IMR-90 (cell line): ENCODE measurements at regions not wholly inside any gene's neighbourhood (a gene's known extent, or its start where the extent isn't known, plus 50 kb on each side); places are given as distances from the start of the nearest gene placed in this dataset.

Experiments used
- ATAC-seq: fragments of 200-7000 bp; cut with Tn5 transposase; 2 replicates; pipeline ENCODE4 v1.9.1; 2020; ENCODE audit warnings: low read depth, mild to moderate bottlenecking, moderate library complexity
- BruUV-seq: library from RNA; stranded (reverse); fragments of 400-500 nt; replicated peaks from 2 replicates; lab custom pipeline; 2021; lab: Mats Ljungman, UMichigan
- CTCF ChIA-PET: fragments of 300-600 bp; formaldehyde crosslinking; extraction: SDS; loops from one replicate; lab custom pipeline; 2021; ENCODE audit warnings: antibody characterized with exemption; lab: Yijun Ruan, JAX
- POLR2A ChIA-PET: fragments of 300-600 bp; sonication (Branson Sonifier 250); formaldehyde crosslinking; loops from one replicate; lab custom pipeline; 2022; ENCODE audit warnings: antibody characterized with exemption; ENCODE audit not compliant: unreplicated experiment; lab: Charles Lee
- DNase-seq: peaks from one replicate; pipeline ENCODE4 v3.0.0; 2013
- H2AFZ ChIP-seq: replicated peaks from 2 replicates; pipeline ENCODE3; 2013; ENCODE audit warnings: low read length, mild to moderate bottlenecking; ENCODE audit not compliant: poor library complexity
- H2AK5ac ChIP-seq: 2 replicates; pipeline ENCODE4 v1.6.1; 2013; ENCODE audit warnings: low read depth, low read length, inconsistent platforms
- H2AK9ac ChIP-seq: replicated peaks from 2 replicates; pipeline ENCODE3; 2013; ENCODE audit warnings: mild to moderate bottlenecking, low read depth, low read length, moderate library complexity; ENCODE audit not compliant: poor library complexity
- H2BK120ac ChIP-seq: 2 replicates; pipeline ENCODE4 v1.6.1; 2013; ENCODE audit warnings: low read depth, low read length, inconsistent platforms
- H2BK15ac ChIP-seq: 3 replicates; pipeline ENCODE4 v1.6.1; 2013; ENCODE audit warnings: low read depth, low read length, inconsistent platforms
- H2BK20ac ChIP-seq: 2 replicates; pipeline ENCODE4 v1.6.1; 2013; ENCODE audit warnings: low read depth, mild to moderate bottlenecking, inconsistent platforms, low read length, moderate library complexity
- H2BK5ac ChIP-seq: 2 replicates; pipeline ENCODE4 v1.6.1; 2013; ENCODE audit warnings: mild to moderate bottlenecking, low read depth, low read length, inconsistent platforms; ENCODE audit not compliant: poor library complexity, severe bottlenecking
- H3K14ac ChIP-seq: replicated peaks from 2 replicates; pipeline ENCODE4 v1.6.1; 2013; ENCODE audit warnings: low read depth, low read length, inconsistent platforms
- H3K18ac ChIP-seq: 2 replicates; pipeline ENCODE4 v1.6.1; 2013; ENCODE audit warnings: low read depth, low read length, control low read depth
- H3K23ac ChIP-seq: 2 replicates; pipeline ENCODE4 v1.6.1; 2013; ENCODE audit warnings: low read depth, low read length, inconsistent platforms
- H3K27ac ChIP-seq: 2 replicates; pipeline ENCODE4 v1.5.1; 2013; ENCODE audit warnings: mild to moderate bottlenecking, control low read depth, low read length; ENCODE audit not compliant: insufficient read depth
- H3K27me3 ChIP-seq: 2 replicates; pipeline ENCODE4 v1.6.1; 2013; ENCODE audit warnings: low read length; ENCODE audit not compliant: control insufficient read depth, insufficient read depth
- H3K36me3 ChIP-seq: 2 replicates; pipeline ENCODE4 v1.6.1; 2013; ENCODE audit warnings: low read length, mixed read lengths; ENCODE audit not compliant: control insufficient read depth, insufficient read depth
- H3K4ac ChIP-seq: 2 replicates; pipeline ENCODE4 v1.6.1; 2013; ENCODE audit warnings: low read depth, low read length, inconsistent platforms
- H3K4me1 ChIP-seq: 2 replicates; pipeline ENCODE4 v1.6.1; 2013; ENCODE audit warnings: low read length, mixed read lengths; ENCODE audit not compliant: control insufficient read depth, insufficient read depth
- H3K4me2 ChIP-seq: 2 replicates; pipeline ENCODE4 v1.6.1; 2013; ENCODE audit warnings: low read depth, mild to moderate bottlenecking, control low read depth, low read length, moderate library complexity
- H3K4me3 ChIP-seq: 2 replicates; pipeline ENCODE4 v1.5.1; 2013; ENCODE audit warnings: low read depth, mild to moderate bottlenecking, control low read depth, low read length, moderate library complexity; ENCODE audit not compliant: insufficient read depth
- H3K56ac ChIP-seq: 2 replicates; pipeline ENCODE4 v1.6.1; 2013; ENCODE audit warnings: low read length, inconsistent platforms; ENCODE audit not compliant: insufficient read depth; ENCODE audit errors: extremely low read depth
- H3K79me1 ChIP-seq, 2 experiments: 2 replicates each; pipeline ENCODE4 v1.6.1; 2013; ENCODE audit warnings: low read length in 2 of 2, inconsistent platforms in 1 of 2, low read depth in 1 of 2
- H3K9ac ChIP-seq: 2 replicates; pipeline ENCODE4 v1.6.1; 2013; ENCODE audit warnings: low read depth, low read length, control low read depth
- H3K9me1 ChIP-seq: 2 replicates; pipeline ENCODE4 v1.6.1; 2013; ENCODE audit warnings: low read length, inconsistent platforms; ENCODE audit not compliant: insufficient read depth
- H3K9me3 ChIP-seq: 2 replicates; pipeline ENCODE4 v1.6.1; 2013; ENCODE audit warnings: low read length; ENCODE audit not compliant: control insufficient read depth, insufficient read depth
- H4K20me1 ChIP-seq: 2 replicates; pipeline ENCODE4 v1.6.1; 2013; ENCODE audit warnings: low read length, inconsistent platforms; ENCODE audit not compliant: insufficient read depth
- H4K5ac ChIP-seq: 2 replicates; pipeline ENCODE4 v1.6.1; 2013; ENCODE audit warnings: mild to moderate bottlenecking, low read depth, low read length, control low read depth
- H4K8ac ChIP-seq, 2 experiments: 2 replicates each; pipeline ENCODE4 v1.6.1; 2013; ENCODE audit warnings: low read depth in 2 of 2, low read length in 2 of 2, control low read depth in 1 of 2, inconsistent platforms in 1 of 2
- H4K91ac ChIP-seq: 2 replicates; pipeline ENCODE4 v1.6.1; 2013; ENCODE audit warnings: low read depth, low read length, inconsistent platforms; ENCODE audit not compliant: insufficient read depth
- BHLHE40 ChIP-seq: fragments of 150-350 bp; IDR thresholded peaks from 2 replicates; pipeline ENCODE4 v1.6.1; 2016; ENCODE audit warnings: mild to moderate bottlenecking, low read depth, low read length
- CEBPB ChIP-seq: IDR thresholded peaks from 2 replicates; pipeline ENCODE4 v1.6.1; 2012; ENCODE audit warnings: low read depth, low read length, improper control_type of control experiment
- CHD1 ChIP-seq: IDR thresholded peaks from 2 replicates; pipeline ENCODE4 v1.6.1; 2012; ENCODE audit warnings: low read depth, low read length, improper control_type of control experiment
- CTCF ChIP-seq: conservative IDR thresholded peaks from 2 replicates; pipeline ENCODE4 v1.5.1; 2012; ENCODE audit warnings: mild to moderate bottlenecking, low read depth, low read length, improper control_type of control experiment
- FOS ChIP-seq: fragments of 150-350 bp; IDR thresholded peaks from 2 replicates; pipeline ENCODE4 v1.6.1; 2016; ENCODE audit warnings: low read depth, low read length
- MAFK ChIP-seq: IDR thresholded peaks from 2 replicates; pipeline ENCODE4 v1.6.1; 2012; ENCODE audit warnings: low read depth, low read length, improper control_type of control experiment
- MAZ ChIP-seq: IDR thresholded peaks from 2 replicates; pipeline ENCODE4 v1.6.1; 2012; ENCODE audit warnings: low read depth, mild to moderate bottlenecking, low read length, improper control_type of control experiment, moderate library complexity, borderline replicate concordance
- MXI1 ChIP-seq: IDR thresholded peaks from 2 replicates; pipeline ENCODE4 v1.6.1; 2012; ENCODE audit warnings: low read depth, mild to moderate bottlenecking, low read length, moderate library complexity, borderline replicate concordance
- NFE2L2 ChIP-seq: fragments of 150-350 bp; IDR thresholded peaks from 2 replicates; pipeline ENCODE4 v1.6.1; 2016; ENCODE audit warnings: low read depth, mild to moderate bottlenecking, low read length
- POLR2A ChIP-seq: IDR thresholded peaks from 2 replicates; pipeline ENCODE4 v1.6.1; 2012; ENCODE audit warnings: mild to moderate bottlenecking, low read depth, low read length
- RAD21 ChIP-seq: IDR thresholded peaks from 2 replicates; pipeline ENCODE4 v1.6.1; 2012; ENCODE audit warnings: low read length, improper control_type of control experiment
- RCOR1 ChIP-seq: IDR thresholded peaks from 2 replicates; pipeline ENCODE4 v1.6.1; 2012; ENCODE audit warnings: mild to moderate bottlenecking, low read length, improper control_type of control experiment; ENCODE audit not compliant: insufficient replicate concordance
- RFX5 ChIP-seq: IDR thresholded peaks from 2 replicates; pipeline ENCODE4 v1.8.0; 2012; ENCODE audit warnings: low read depth, mild to moderate bottlenecking, low read length, moderate library complexity
- SMC3 ChIP-seq: fragments of 150-350 bp; IDR thresholded peaks from 2 replicates; pipeline ENCODE4 v1.6.1; 2016; ENCODE audit warnings: low read depth, mild to moderate bottlenecking, antibody characterized with exemption, low read length, moderate library complexity
- USF2 ChIP-seq: fragments of 150-350 bp; IDR thresholded peaks from 2 replicates; pipeline ENCODE4 v1.6.1; 2017; ENCODE audit warnings: mild to moderate bottlenecking, antibody characterized with exemption, low read length, low read depth
- WGBS, 2 experiments: methylation state at CpG; one replicate each; pipeline versions ENCODE4 v1.1.5 to v1.1.7; 2013; ENCODE audit warnings: missing lambda C conversion rate in 2 of 2; ENCODE audit not compliant: insufficient read length in 1 of 2; ENCODE audit errors: extremely low coverage in 2 of 2; 5-methylcytosine and 5-hydroxymethylcytosine counted together
- dilution Hi-C: fragments of 300-500 bp; cut with HindIII; formaldehyde crosslinking; loops from one replicate; pipeline ENCODE4 v1.14.3; 2018; ENCODE audit warnings: low sequenced_read_pairs; ENCODE audit not compliant: unreplicated experiment
- in situ Hi-C: fragments of 300-500 bp; cut with MboI; formaldehyde crosslinking; loops from 3 replicates; pipeline ENCODE4 v1.14.3; 2019; ENCODE audit warnings: low sequenced_read_pairs, inconsistent platforms, mixed read lengths
- intact Hi-C: fragments of 100-400 bp; cut with micrococcal nuclease; formaldehyde crosslinking; loops from 2 replicates; pipeline ENCODE4 v1.10.0; 2022

GRCh38 chr13:40235160-40235796 is 431.2 kb downstream of the FOXO1 start:
- Histone ChIP-seq H3K4ac (no peak overlapping the region), H3K18ac (no peak overlapping the region), H2BK5ac (no peak overlapping the region), H2AK5ac (no peak overlapping the region), H2AFZ (no peak overlapping the region), H3K56ac (no peak overlapping the region), H2BK20ac (no peak overlapping the region), H3K36me3 (no peaks in the 10 kb centered on the region), H3K9ac (no peak overlapping the region), H2BK120ac (no peak overlapping the region), H4K8ac (no peak overlapping the region), H3K27me3 (no peaks in the 10 kb centered on the region), H3K4me3 (no peak overlapping the region), H3K23ac (no peak overlapping the region), H3K14ac (no peak overlapping the region), H3K9me1 (no peaks in the 10 kb centered on the region), H4K20me1 (no peaks in the 10 kb centered on the region), H3K4me2 (no peak overlapping the region), H4K91ac (no peak overlapping the region), H3K79me1 (no peaks in the 10 kb centered on the region), H4K5ac (no peak overlapping the region), H3K27ac (no peak overlapping the region), H2AK9ac (no peak overlapping the region), H2BK15ac (no peak overlapping the region), H3K9me3 (no peaks in the 10 kb centered on the region; the same call in 1 of the 2 replicates), H3K4me1 (no peaks in the 10 kb centered on the region)
- BruUV-seq: no TSS peak
- WGBS, 2 experiments: no CpG with 5 or more reads among the region's 6 CpGs
- TF ChIP-seq NFE2L2: no peak
- TF ChIP-seq CHD1: no peak
- TF ChIP-seq USF2: no peak
- TF ChIP-seq MAFK: no peak
- TF ChIP-seq RCOR1: no peak
- no peak for TF ChIP-seq POLR2A
- no peak for TF ChIP-seq MAZ
- no peak for TF ChIP-seq CEBPB
- no peak for TF ChIP-seq SMC3
- no peak for TF ChIP-seq RFX5
- no peak for TF ChIP-seq BHLHE40
- no peak for TF ChIP-seq CTCF
- no peak for TF ChIP-seq FOS
- TF ChIP-seq RAD21: no peak
- TF ChIP-seq MXI1: no peak
- in situ Hi-C loops (no loop called here), dilution Hi-C loops (no loop called here), intact Hi-C loops (no loop called here)
- no peak for ATAC-seq
- POLR2A ChIA-PET: no interaction called here
- CTCF ChIA-PET: no interaction called here
- DNase-seq: no peak
